MG63 (cell line): ENCODE measurements at regions not wholly inside any gene's neighbourhood (a gene's known extent, or its start where the extent isn't known, plus 50 kb on each side); places are given as distances from the start of the nearest gene placed in this dataset.

ENCODE experiments used
- DNase-seq: peaks from one replicate; pipeline ENCODE4 v3.0.0-alpha.2; 2020
- H3K27me3 ChIP-seq: fragments of 250-450 bp; sonication (Bioruptor Pico); 2 replicates; pipeline ENCODE4 v1.5.1; 2020; ENCODE audit warnings: mild to moderate bottlenecking, moderate library complexity
- H3K36me3 ChIP-seq: fragments of 250-450 bp; sonication (Bioruptor Pico); 2 replicates; pipeline ENCODE4 v1.5.1; 2020; ENCODE audit warnings: mild to moderate bottlenecking, moderate library complexity
- H3K4me3 ChIP-seq: fragments of 250-450 bp; sonication (Bioruptor Pico); 2 replicates; pipeline ENCODE4 v1.5.1; 2020; ENCODE audit warnings: mild to moderate bottlenecking, moderate library complexity
- H3K9me3 ChIP-seq: fragments of 250-450 bp; sonication (Bioruptor Pico); 2 replicates; pipeline ENCODE4 v1.5.1; 2020; ENCODE audit warnings: mild to moderate bottlenecking, moderate library complexity

- Histone ChIP-seq H3K36me3 (no peaks in the 10 kb centered on the region), H3K27me3 (no peaks in the 10 kb centered on the region), H3K4me3 (no peak overlapping the region), H3K9me3 (no peaks in the 10 kb centered on the region)
- no peak for DNase-seq
These were observed 122.0 kb upstream of the SEL1L start for GRCh38 chr14:81655423-81656314.

GRCh38 chr14:81656811-81657210, 123.2 kb upstream of the SEL1L start:
- no peaks in the 10 kb centered on the region for H3K27me3 ChIP-seq
- no peaks in the 10 kb centered on the region for H3K36me3 ChIP-seq

GRCh38 chr14:81662066-81662465, 128.4 kb upstream of the SEL1L start:
- Histone ChIP-seq H3K36me3 (no peaks in the 10 kb centered on the region), H3K4me3 (no peak overlapping the region), H3K27me3 (no peaks in the 10 kb centered on the region), H3K9me3 (no peaks in the 10 kb centered on the region)
- DNase-seq = no peak

More at GRCh38 chr14:81656811-81657210, 123.2 kb upstream of the SEL1L start:
- Histone ChIP-seq H3K4me3 (no peak overlapping the region), H3K9me3 (no peaks in the 10 kb centered on the region)
- no peak for DNase-seq

GRCh38 chr14:81662570-81663197, 129.0 kb upstream of the SEL1L start:
- DNase-seq = no peak
- Histone ChIP-seq H3K36me3 (no peaks in the 10 kb centered on the region), H3K27me3 (no peaks in the 10 kb centered on the region), H3K4me3 (no peak overlapping the region), H3K9me3 (no peaks in the 10 kb centered on the region)

- Histone ChIP-seq H3K36me3 (no peaks in the 10 kb centered on the region), H3K9me3 (no peaks in the 10 kb centered on the region), H3K27me3 (no peaks in the 10 kb centered on the region), H3K4me3 (no peak overlapping the region)
- no peak for DNase-seq
These were observed 135.1 kb upstream of the SEL1L start for GRCh38 chr14:81668626-81669274.

- no peaks in the 10 kb centered on the region for H3K27me3 ChIP-seq
- no peaks in the 10 kb centered on the region for H3K36me3 ChIP-seq
- no peak for DNase-seq
- H3K9me3 ChIP-seq = no peaks in the 10 kb centered on the region
- H3K4me3 ChIP-seq = no peak overlapping the region
These were observed 135.7 kb upstream of the SEL1L start for GRCh38 chr14:81669308-81669707.

- Histone ChIP-seq H3K4me3 (no peak overlapping the region), H3K9me3 (no peaks in the 10 kb centered on the region)
These were observed 140.3 kb upstream of the SEL1L start for GRCh38 chr14:81673930-81674329.

GRCh38 chr14:81676395-81676794, 142.7 kb upstream of the SEL1L start:
- no peaks in the 10 kb centered on the region for H3K36me3 ChIP-seq
- H3K4me3 ChIP-seq = no peak overlapping the region
- no peaks in the 10 kb centered on the region for H3K9me3 ChIP-seq
- no peak for DNase-seq
- no peaks in the 10 kb centered on the region for H3K27me3 ChIP-seq

More at GRCh38 chr14:81673930-81674329, 140.3 kb upstream of the SEL1L start:
- no peak for DNase-seq
- no peaks in the 10 kb centered on the region for H3K27me3 ChIP-seq
- H3K36me3 ChIP-seq = no peaks in the 10 kb centered on the region

- H3K27me3 ChIP-seq = no peaks in the 10 kb centered on the region
- no peak for DNase-seq
- H3K9me3 ChIP-seq = no peaks in the 10 kb centered on the region
- no peak overlapping the region for H3K4me3 ChIP-seq
- no peaks in the 10 kb centered on the region for H3K36me3 ChIP-seq
These were observed 143.2 kb upstream of the SEL1L start for GRCh38 chr14:81676879-81677278.

- Histone ChIP-seq H3K9me3 (no peaks in the 10 kb centered on the region), H3K36me3 (no peaks in the 10 kb centered on the region), H3K4me3 (no peak overlapping the region), H3K27me3 (no peaks in the 10 kb centered on the region)
- DNase-seq = no peak
These were observed 144.1 kb upstream of the SEL1L start for GRCh38 chr14:81677736-81678135.

- H3K4me3 ChIP-seq = no peak overlapping the region
- no peaks in the 10 kb centered on the region for H3K27me3 ChIP-seq
- H3K9me3 ChIP-seq = no peaks in the 10 kb centered on the region
- no peak for DNase-seq
- no peaks in the 10 kb centered on the region for H3K36me3 ChIP-seq
These were observed 145.6 kb upstream of the SEL1L start for GRCh38 chr14:81679226-81679625.

- DNase-seq = no peak
- H3K36me3 ChIP-seq = no peaks in the 10 kb centered on the region
These were observed 147.9 kb upstream of the SEL1L start for GRCh38 chr14:81681541-81681940.

GRCh38 chr14:81682134-81682533, 148.5 kb upstream of the SEL1L start:
- DNase-seq = no peak
- no peaks in the 10 kb centered on the region for H3K27me3 ChIP-seq
- no peaks in the 10 kb centered on the region for H3K36me3 ChIP-seq
- no peaks in the 10 kb centered on the region for H3K9me3 ChIP-seq
- no peak overlapping the region for H3K4me3 ChIP-seq

More at GRCh38 chr14:81681541-81681940, 147.9 kb upstream of the SEL1L start:
- Histone ChIP-seq H3K27me3 (no peaks in the 10 kb centered on the region), H3K9me3 (no peaks in the 10 kb centered on the region), H3K4me3 (no peak overlapping the region)

- Histone ChIP-seq H3K9me3 (no peaks in the 10 kb centered on the region), H3K4me3 (no peak overlapping the region), H3K27me3 (no peaks in the 10 kb centered on the region), H3K36me3 (no peaks in the 10 kb centered on the region)
- no peak for DNase-seq
These were observed 149.0 kb upstream of the SEL1L start for GRCh38 chr14:81682701-81683100.

GRCh38 chr14:81684696-81685095, 151.0 kb upstream of the SEL1L start:
- H3K9me3 ChIP-seq = no peaks in the 10 kb centered on the region
- DNase-seq = no peak
- no peaks in the 10 kb centered on the region for H3K36me3 ChIP-seq
- no peaks in the 10 kb centered on the region for H3K27me3 ChIP-seq
- H3K4me3 ChIP-seq = no peak overlapping the region

GRCh38 chr14:81686512-81686911, 152.9 kb upstream of the SEL1L start:
- DNase-seq = no peak
- H3K27me3 ChIP-seq = no peaks in the 10 kb centered on the region

GRCh38 chr14:81691931-81692330, 158.3 kb upstream of the SEL1L start:
- Histone ChIP-seq H3K27me3 (no peaks in the 10 kb centered on the region), H3K9me3 (no peaks in the 10 kb centered on the region), H3K36me3 (no peaks in the 10 kb centered on the region), H3K4me3 (no peak overlapping the region)
- no peak for DNase-seq

More at GRCh38 chr14:81686512-81686911, 152.9 kb upstream of the SEL1L start:
- Histone ChIP-seq H3K9me3 (no peaks in the 10 kb centered on the region), H3K4me3 (no peak overlapping the region), H3K36me3 (no peaks in the 10 kb centered on the region)
